ENCODE measurements at regions not wholly inside any gene's neighbourhood (a gene's known extent, or its start where the extent isn't known, plus 50 kb on each side); places are given as distances from the start of the nearest gene placed in this dataset.

DNA sequence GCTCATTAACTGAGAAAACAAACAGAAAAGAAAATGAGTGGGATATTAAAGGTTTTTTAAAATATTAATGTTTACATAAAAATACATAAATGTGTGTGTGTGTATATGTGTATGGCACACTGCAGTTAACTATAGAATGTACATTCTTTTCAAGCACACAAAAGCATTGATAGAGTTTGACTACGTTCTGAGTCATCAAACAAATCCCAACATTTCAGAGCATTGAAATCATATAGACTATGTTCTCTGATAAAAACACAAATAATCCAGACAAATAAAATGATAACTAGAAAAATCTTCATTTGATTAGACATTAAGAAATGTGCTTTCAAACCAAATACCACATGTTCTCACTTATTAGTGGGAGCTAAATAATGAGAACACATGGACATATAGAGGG lies 84.3 kb upstream of the CELF4 start:
- no peak for DNase-seq (ENCODE audit: low spot score)

DNA sequence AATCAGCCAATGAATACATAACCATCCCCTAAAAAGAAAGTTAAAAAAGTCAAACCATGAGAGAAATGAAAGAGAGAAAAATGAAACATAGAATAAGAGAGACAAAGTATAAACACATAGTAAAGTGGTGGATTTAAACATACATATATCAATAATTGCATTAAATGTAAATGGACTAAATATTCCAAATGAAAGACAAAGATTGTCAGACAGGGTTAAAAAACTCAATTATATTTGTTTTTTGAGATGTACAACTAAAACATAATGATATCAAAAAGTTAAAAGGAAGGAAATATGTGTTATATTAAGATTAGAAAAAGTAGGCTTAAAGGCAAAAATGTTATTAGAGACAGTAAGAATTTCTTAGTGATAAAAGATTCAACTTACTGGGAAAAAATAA lies 83.8 kb upstream of the CELF4 start:
- no peak for DNase-seq (ENCODE audit: low spot score)

GRCh38 chr18:37641573-37641972 lies 76.0 kb upstream of the CELF4 start:
- DNase-seq (ENCODE audit: low spot score): no peak

GRCh38 chr18:37640504-37640903 lies 74.9 kb upstream of the CELF4 start:
- DNase-seq (ENCODE audit: low spot score): no peak

DNA sequence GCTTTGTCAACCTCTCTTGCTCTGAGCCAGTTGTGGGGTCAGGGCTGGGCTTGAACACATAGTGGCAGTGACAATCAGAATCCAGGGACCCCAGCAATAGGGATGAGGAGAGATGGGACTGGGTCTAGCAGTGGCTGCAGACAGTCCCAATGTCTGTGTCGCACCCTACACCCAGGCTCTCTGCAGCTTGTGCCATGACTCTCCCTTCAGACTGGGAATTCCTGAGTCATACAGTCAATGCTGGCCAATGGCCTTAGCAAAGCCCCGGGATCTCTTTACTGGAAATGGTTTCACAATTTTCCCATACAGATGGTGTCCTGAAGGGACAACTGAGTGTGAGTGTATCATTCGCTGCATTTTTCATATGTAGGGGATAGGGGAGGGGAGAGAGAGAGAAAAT lies 74.2 kb upstream of the CELF4 start:
- DNase-seq (ENCODE audit: low spot score): no peak

GRCh38 chr18:37637478-37637850 lies 71.9 kb upstream of the CELF4 start:
- DNase-seq (ENCODE audit: low spot score): no peak

DNA sequence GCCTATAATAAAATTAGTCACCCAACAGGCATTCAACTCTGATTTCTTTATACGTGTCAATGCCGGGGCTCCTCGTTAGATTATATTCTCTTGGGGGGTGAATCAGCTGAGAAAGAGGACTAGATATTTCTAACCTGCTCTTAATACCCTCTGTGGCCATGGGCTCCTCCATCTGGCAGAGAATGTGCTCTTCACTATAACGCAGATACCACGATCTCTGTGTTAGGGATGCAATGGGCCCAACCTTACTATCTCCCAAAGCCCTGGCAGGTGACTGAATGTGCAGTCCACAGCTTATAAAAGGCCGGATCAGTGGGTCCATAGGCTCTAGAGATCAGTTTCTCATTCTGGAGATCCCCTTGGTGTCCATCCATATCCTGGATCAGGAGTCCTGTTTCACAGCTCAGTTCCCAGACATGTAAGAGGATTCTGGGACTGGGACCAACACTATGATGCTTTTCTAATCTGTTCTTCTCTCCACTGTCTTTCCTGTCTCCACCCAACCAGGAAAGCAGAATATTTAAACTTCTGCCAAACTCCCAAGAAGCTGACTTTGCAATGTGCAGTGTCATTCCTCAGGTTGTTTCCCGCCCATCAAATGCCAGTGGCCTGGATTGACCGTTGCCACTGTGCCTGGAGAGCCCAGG lies 71.4 kb upstream of the CELF4 start:
- no peak for DNase-seq (ENCODE audit: low spot score)

GRCh38 chr18:37634516-37634915 lies 68.9 kb upstream of the CELF4 start:
- no peak for DNase-seq (ENCODE audit: low spot score)

- no peak for DNase-seq (ENCODE audit: low spot score)
Measured at GRCh38 chr18:37631422-37631821, 65.8 kb upstream of the CELF4 start.

- DNase-seq (ENCODE audit: low spot score): no peak
Measured at GRCh38 chr18:37630334-37630733, 64.7 kb upstream of the CELF4 start.

DNA sequence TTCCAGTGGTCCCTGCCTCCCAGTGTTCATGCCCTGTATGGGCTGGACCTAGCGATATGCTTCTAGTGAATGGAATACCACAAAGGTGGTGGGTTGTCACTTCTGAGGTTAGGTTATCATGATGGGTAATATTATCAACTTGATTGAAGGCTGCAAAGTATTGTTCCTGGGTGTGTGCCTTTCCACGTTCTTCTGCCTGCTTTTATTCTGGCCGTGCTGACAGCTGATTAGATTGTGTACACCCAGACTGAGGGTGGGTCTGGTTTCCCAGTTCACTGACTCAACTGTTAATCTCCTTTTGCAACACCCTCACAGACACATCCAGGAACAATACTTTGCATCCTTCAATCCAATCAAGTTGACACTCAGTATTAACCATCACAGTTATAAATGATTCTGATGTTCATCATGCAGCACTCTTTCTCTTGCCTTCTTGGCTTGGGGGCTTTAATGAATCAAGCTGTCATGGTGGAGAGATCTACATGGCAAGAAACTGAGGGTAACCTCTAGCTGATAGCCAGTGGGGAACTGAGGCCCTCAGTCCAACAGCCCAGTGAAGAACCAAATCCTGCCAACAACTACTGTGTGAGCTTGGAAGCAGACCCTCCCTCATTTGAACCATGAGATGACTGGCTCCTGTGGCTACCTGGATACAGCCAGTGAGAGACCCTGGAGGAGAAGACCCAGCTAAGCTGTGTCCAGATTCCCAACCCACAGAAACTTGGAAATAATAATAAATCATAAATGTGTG lies 63.0 kb upstream of the CELF4 start:
- no peak for DNase-seq (ENCODE audit: low spot score)

- no peak for DNase-seq (ENCODE audit: low spot score)
Measured at GRCh38 chr18:37624318-37624717, 58.7 kb upstream of the CELF4 start.

- no peak for DNase-seq (ENCODE audit: low spot score)
Measured at GRCh38 chr18:37619964-37620363, 54.4 kb upstream of the CELF4 start.

DNA sequence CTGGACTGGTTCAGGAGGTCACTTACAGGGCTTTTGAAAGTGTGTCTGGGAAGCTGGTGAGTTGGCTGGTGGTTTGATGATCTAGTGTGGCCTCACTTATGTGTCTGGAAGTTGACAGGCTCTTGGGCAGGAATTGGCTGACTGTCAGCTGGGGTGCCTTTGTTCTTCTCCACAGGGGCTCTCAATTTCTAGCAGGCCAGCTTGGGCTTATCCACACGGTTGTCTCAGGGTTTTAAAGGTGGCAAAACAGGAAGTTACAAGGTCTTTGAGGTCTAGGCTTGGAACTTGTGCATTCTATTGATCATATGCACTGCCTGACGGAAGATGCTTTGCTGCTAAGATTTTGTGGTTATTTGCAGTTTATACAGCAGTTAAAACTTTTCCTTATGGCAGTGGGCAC lies 52.0 kb upstream of the CELF4 start:
- DNase-seq (ENCODE audit: low spot score): no peak
